ENCODE measurements at regions not wholly inside any gene's neighbourhood (a gene's known extent, or its start where the extent isn't known, plus 50 kb on each side); places are given as distances from the start of the nearest gene placed in this dataset.

- TF ChIP-seq CTCF (IDR thresholded peaks at IDR 0.05; ENCODE audit: control insufficient read depth, extremely low read depth, insufficient read depth), result no peak
- DNase-seq (ENCODE audit: low read depth), result no peak
- H3K4me3 ChIP-seq (ENCODE audit: low read depth, low read length), result no peak overlapping the region
Measured at GRCh38 chr3:13266005-13266404, 154.1 kb downstream of the NUP210 start.

- no peak for DNase-seq (ENCODE audit: low read depth)
- H3K4me3 ChIP-seq (ENCODE audit: low read depth, low read length), result no peak overlapping the region
- no peak for TF ChIP-seq CTCF (IDR thresholded peaks at IDR 0.05; ENCODE audit: control insufficient read depth, extremely low read depth, insufficient read depth)
Measured at GRCh38 chr3:13265507-13265906, 154.6 kb downstream of the NUP210 start.

- TF ChIP-seq CTCF (IDR thresholded peaks at IDR 0.05; ENCODE audit: control insufficient read depth, extremely low read depth, insufficient read depth), result no peak
- DNase-seq (ENCODE audit: low read depth), result no peak
- no peak overlapping the region for H3K4me3 ChIP-seq (ENCODE audit: low read depth, low read length)
Measured at GRCh38 chr3:13265016-13265415, 155.1 kb downstream of the NUP210 start.

GRCh38 chr3:13264468-13264795 lies 155.7 kb downstream of the NUP210 start:
- no peak for DNase-seq (ENCODE audit: low read depth)
- TF ChIP-seq CTCF (IDR thresholded peaks at IDR 0.05; ENCODE audit: control insufficient read depth, extremely low read depth, insufficient read depth), result no peak
- H3K4me3 ChIP-seq (ENCODE audit: low read depth, low read length), result no peak overlapping the region

- no peak for TF ChIP-seq CTCF (IDR thresholded peaks at IDR 0.05; ENCODE audit: control insufficient read depth, extremely low read depth, insufficient read depth)
- no peak overlapping the region for H3K4me3 ChIP-seq (ENCODE audit: low read depth, low read length)
- no peak for DNase-seq (ENCODE audit: low read depth)
Measured at GRCh38 chr3:13263770-13264467, 156.2 kb downstream of the NUP210 start.

- H3K4me3 ChIP-seq (ENCODE audit: low read depth, low read length), result no peak overlapping the region
- no peak for TF ChIP-seq CTCF (IDR thresholded peaks at IDR 0.05; ENCODE audit: control insufficient read depth, extremely low read depth, insufficient read depth)
- no peak for DNase-seq (ENCODE audit: low read depth)
Measured at GRCh38 chr3:13262493-13263211, 157.5 kb downstream of the NUP210 start.

- DNase-seq (ENCODE audit: low read depth), result no peak
- no peak for TF ChIP-seq CTCF (IDR thresholded peaks at IDR 0.05; ENCODE audit: control insufficient read depth, extremely low read depth, insufficient read depth)
- H3K4me3 ChIP-seq (ENCODE audit: low read depth, low read length), result no peak overlapping the region
Measured at GRCh38 chr3:13261892-13262291, 158.2 kb downstream of the NUP210 start.
